Stimulated activated memory B cell treated with anti-CD40 and anti-IgM and Interleukin-4, amounts not matched to agents 10 μg/mL and 1 μg/mL and 100 μg/mL, for 72 hours (primary cell): ENCODE measurements at regions not wholly inside any gene's neighbourhood (a gene's known extent, or its start where the extent isn't known, plus 50 kb on each side); places are given as distances from the start of the nearest gene placed in this dataset.

Source experiments
- ATAC-seq: fragments of 150-1000 bp; cut with Tn5 transposase; 2 replicates; pipeline ENCODE4 v1.10.0; 2021
- H3K27ac Mint-ChIP-seq: one replicate; pipeline ENCODE4 v1.8.0; 2022; ENCODE audit warnings: mild to moderate bottlenecking, mixed read lengths
- H3K27me3 Mint-ChIP-seq: one replicate; pipeline ENCODE4 v1.8.0; 2022; ENCODE audit warnings: mixed read lengths
- H3K36me3 Mint-ChIP-seq: one replicate; pipeline ENCODE4 v1.8.0; 2022; ENCODE audit warnings: mixed read lengths
- H3K4me1 Mint-ChIP-seq: one replicate; pipeline ENCODE4 v1.8.0; 2022; ENCODE audit warnings: mixed read lengths
- H3K4me3 Mint-ChIP-seq: one replicate; pipeline ENCODE4 v1.8.0; 2022; ENCODE audit warnings: mild to moderate bottlenecking, moderate library complexity, mixed read lengths
- H3K9me3 Mint-ChIP-seq: one replicate; pipeline ENCODE4 v1.8.0; 2022; ENCODE audit warnings: mixed read lengths

GRCh38 chr9:35540315-35540714, 50.4 kb downstream of the RUSC2 start:
- Mint-ChIP-seq H3K36me3 (no peaks in the 10 kb centered on the region), H3K4me1 (no peaks in the 10 kb centered on the region), H3K9me3 (no peaks in the 10 kb centered on the region), H3K4me3 (no peak overlapping the region), H3K27ac (no peak overlapping the region), H3K27me3 (peaks cover 51% of the 10 kb centered on the region)
- no peak for ATAC-seq

DNA sequence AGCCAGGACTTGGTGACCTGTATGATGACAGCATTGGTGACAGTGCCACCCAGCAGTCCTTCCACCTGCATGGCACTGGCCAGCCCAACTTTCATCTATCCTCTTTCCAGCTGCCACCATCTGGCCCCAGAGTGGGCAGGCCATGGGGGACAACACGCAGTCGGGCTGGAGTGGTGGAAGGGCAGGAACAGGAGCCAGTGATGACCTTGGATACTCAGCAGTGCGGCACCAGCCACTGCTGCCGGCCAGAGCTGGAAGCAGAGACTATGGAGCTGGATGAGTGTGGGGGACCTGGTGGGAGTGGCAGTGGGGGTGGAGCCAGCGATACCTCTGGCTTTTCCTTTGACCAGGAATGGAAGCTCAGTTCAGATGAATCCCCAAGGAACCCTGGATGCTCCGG, 56.9 kb downstream of the RUSC2 start:
- Mint-ChIP-seq H3K4me3 (no peak overlapping the region), H3K27ac (no peak overlapping the region), H3K36me3 (no peaks in the 10 kb centered on the region), H3K4me1 (no peaks in the 10 kb centered on the region), H3K27me3 (peaks cover 52% of the 10 kb centered on the region), H3K9me3 (no peaks in the 10 kb centered on the region)
- no peak for ATAC-seq

- H3K4me3 Mint-ChIP-seq, result no peak overlapping the region
Measured at GRCh38 chr9:35547889-35548418, 57.1 kb upstream of the TESK1 start.

DNA sequence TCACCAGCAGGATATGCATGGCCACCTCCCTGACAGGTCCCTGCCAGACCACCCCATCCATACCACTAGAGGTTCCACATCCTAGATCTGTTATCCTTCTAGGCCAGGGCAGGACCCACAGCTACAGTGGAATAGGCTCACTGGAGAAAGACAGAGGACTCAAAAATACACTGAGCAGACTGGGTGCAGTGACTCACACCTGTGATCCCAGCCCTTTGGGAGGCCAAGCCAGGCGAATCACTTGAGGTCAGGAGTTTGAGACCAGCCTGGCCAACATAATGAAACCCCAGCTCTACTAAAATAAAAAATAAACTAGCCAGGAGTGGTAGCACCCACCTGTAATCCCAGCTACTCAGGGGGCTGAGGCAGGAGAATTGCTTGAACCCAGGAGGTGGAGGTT, 56.5 kb upstream of the TESK1 start:
- Mint-ChIP-seq H3K9me3 (no peaks in the 10 kb centered on the region), H3K36me3 (no peaks in the 10 kb centered on the region), H3K27ac (no peak overlapping the region), H3K27me3 (peaks cover 52% of the 10 kb centered on the region), H3K4me1 (no peaks in the 10 kb centered on the region), H3K4me3 (no peak overlapping the region)
- ATAC-seq, result no peak

More at GRCh38 chr9:35547889-35548418, 57.1 kb upstream of the TESK1 start:
- Mint-ChIP-seq H3K27me3 (peaks cover 52% of the 10 kb centered on the region), H3K27ac (no peak overlapping the region), H3K9me3 (no peaks in the 10 kb centered on the region), H3K4me1 (no peaks in the 10 kb centered on the region), H3K36me3 (no peaks in the 10 kb centered on the region)
- ATAC-seq, result no peak

DNA sequence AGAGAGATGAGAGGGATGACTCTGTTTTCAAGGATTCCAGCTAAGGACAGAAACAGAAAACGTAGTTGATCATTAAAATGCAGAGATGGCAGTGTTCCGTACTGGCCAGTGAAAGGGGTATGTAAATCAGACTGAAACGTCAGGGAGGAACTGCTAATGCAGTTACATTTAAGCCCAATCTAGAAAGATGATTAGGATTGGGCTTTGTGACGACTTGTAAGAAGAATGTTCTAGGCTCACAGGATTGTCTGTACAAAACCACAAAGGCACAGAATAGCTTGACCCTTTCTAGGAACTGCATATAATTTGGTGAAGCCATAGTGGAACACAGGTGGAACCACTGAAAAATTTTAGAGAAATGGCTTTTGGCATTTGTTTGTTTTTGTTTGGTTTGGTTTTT, 55.6 kb upstream of the TESK1 start:
- no peak overlapping the region for H3K27ac Mint-ChIP-seq
- H3K4me1 Mint-ChIP-seq, result no peaks in the 10 kb centered on the region
- H3K36me3 Mint-ChIP-seq, result no peaks in the 10 kb centered on the region
- H3K9me3 Mint-ChIP-seq, result no peaks in the 10 kb centered on the region
- ATAC-seq, result no peak
- peaks cover 50% of the 10 kb centered on the region for H3K27me3 Mint-ChIP-seq
- no peak overlapping the region for H3K4me3 Mint-ChIP-seq

GRCh38 chr9:35552376-35552775, 52.7 kb upstream of the TESK1 start:
- H3K4me3 Mint-ChIP-seq, result no peak overlapping the region
- H3K27me3 Mint-ChIP-seq, result peaks cover 23% of the 10 kb centered on the region
- no peaks in the 10 kb centered on the region for H3K36me3 Mint-ChIP-seq
- H3K27ac Mint-ChIP-seq, result no peak overlapping the region
- H3K4me1 Mint-ChIP-seq, result no peaks in the 10 kb centered on the region
- H3K9me3 Mint-ChIP-seq, result no peaks in the 10 kb centered on the region
- no peak for ATAC-seq

GRCh38 chr9:35552837-35553236, 52.2 kb upstream of the TESK1 start:
- no peak overlapping the region for H3K27ac Mint-ChIP-seq
- H3K4me3 Mint-ChIP-seq, result no peak overlapping the region
- ATAC-seq, result no peak
- H3K36me3 Mint-ChIP-seq, result no peaks in the 10 kb centered on the region
- no peaks in the 10 kb centered on the region for H3K4me1 Mint-ChIP-seq
- H3K9me3 Mint-ChIP-seq, result no peaks in the 10 kb centered on the region
- H3K27me3 Mint-ChIP-seq, result peaks cover 18% of the 10 kb centered on the region

- Mint-ChIP-seq H3K27me3 (peaks cover 11% of the 10 kb centered on the region), H3K27ac (no peak overlapping the region), H3K4me3 (no peak overlapping the region), H3K4me1 (peaks cover 2% of the 10 kb centered on the region), H3K9me3 (no peaks in the 10 kb centered on the region), H3K36me3 (no peaks in the 10 kb centered on the region)
- ATAC-seq, result no peak
Measured at GRCh38 chr9:35553670-35554543, 51.2 kb upstream of the TESK1 start.

- no peak overlapping the region for H3K4me3 Mint-ChIP-seq
- no peak for ATAC-seq
- no peak overlapping the region for H3K27ac Mint-ChIP-seq
- no peaks in the 10 kb centered on the region for H3K36me3 Mint-ChIP-seq
- H3K9me3 Mint-ChIP-seq, result no peaks in the 10 kb centered on the region
- H3K27me3 Mint-ChIP-seq, result peaks cover 8% of the 10 kb centered on the region
- H3K4me1 Mint-ChIP-seq, result peaks cover 6% of the 10 kb centered on the region
Measured at GRCh38 chr9:35555246-35555701, 49.8 kb upstream of the TESK1 start.
